ENCODE measurements at regions not wholly inside any gene's neighbourhood (a gene's known extent, or its start where the extent isn't known, plus 50 kb on each side); places are given as distances from the start of the nearest gene placed in this dataset.

DNA sequence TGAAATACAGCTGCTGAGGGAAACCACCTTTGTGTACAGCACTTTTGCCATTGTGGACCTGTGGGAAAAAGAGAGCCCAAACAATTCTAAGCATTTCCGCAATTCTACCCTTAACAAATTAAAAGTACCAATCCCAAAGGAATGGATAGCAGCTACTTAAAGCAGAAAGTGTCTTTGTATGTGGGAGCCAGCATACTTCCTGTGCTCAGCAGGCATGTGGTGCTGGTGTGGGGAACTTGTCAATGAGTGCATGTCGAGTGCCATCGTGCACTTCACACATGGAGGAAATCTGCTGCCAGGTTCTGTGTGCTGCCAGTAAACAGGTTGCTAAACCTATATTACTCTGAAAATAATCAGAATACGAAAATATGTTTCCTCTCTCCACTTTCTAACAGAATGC lies 399.0 kb downstream of the LRRC70 start:
- Histone ChIP-seq H3K9ac (ENCODE audit: low read depth, low read length) (no peak overlapping the region), H3K4me3 (ENCODE audit: insufficient read depth, low read depth, low read length) (no peak overlapping the region), H3K36me3 (ENCODE audit: control insufficient read depth, insufficient read depth, low read length) (no peaks in the 10 kb centered on the region), H3K4ac (ENCODE audit: low read depth, low read length) (no peak overlapping the region), H3K18ac (ENCODE audit: low read depth, low read length) (no peak overlapping the region), H2BK15ac (ENCODE audit: low read depth, low read length) (no peak overlapping the region), H3K9me1 (ENCODE audit: insufficient read depth, low read length) (no peaks in the 10 kb centered on the region), H2AK5ac (ENCODE audit: low read depth, low read length) (no peak overlapping the region), H3K27ac (ENCODE audit: insufficient read depth, low read length) (no peak overlapping the region), H3K27me3 (ENCODE audit: control insufficient read depth, insufficient read depth, low read length) (no peaks in the 10 kb centered on the region), H3K4me2 (ENCODE audit: low read depth, low read length) (no peak overlapping the region), H4K5ac (ENCODE audit: low read depth, low read length) (no peak overlapping the region), H2AK9ac (replicated peaks; ENCODE audit: low read depth, low read length, poor library complexity) (no peak overlapping the region), H4K20me1 (ENCODE audit: insufficient read depth, low read length) (no peaks in the 10 kb centered on the region), H2BK20ac (ENCODE audit: low read depth, low read length) (no peak overlapping the region), H2AFZ (replicated peaks; ENCODE audit: low read length, poor library complexity) (no peak overlapping the region), H4K91ac (ENCODE audit: insufficient read depth, low read depth, low read length) (no peak overlapping the region), H3K14ac (replicated peaks; ENCODE audit: low read depth, low read length) (no peak overlapping the region), H3K23ac (ENCODE audit: low read depth, low read length) (no peak overlapping the region), H3K56ac (ENCODE audit: extremely low read depth, insufficient read depth, low read length) (no peak overlapping the region), H2BK120ac (ENCODE audit: low read depth, low read length) (no peak overlapping the region), H3K79me1 (ENCODE audit: low read depth in 1 of 2, low read length in 2 of 2) (no peaks in the 10 kb centered on the region), H4K8ac (ENCODE audit: low read depth in 2 of 2, low read length in 2 of 2) (no peak overlapping the region), H2BK5ac (ENCODE audit: low read depth, low read length, poor library complexity, severe bottlenecking) (no peak overlapping the region), H3K9me3 (ENCODE audit: control insufficient read depth, insufficient read depth, low read length) (peaks cover 16% of the 10 kb centered on the region; the same call in 1 of the 2 replicates), H3K4me1 (ENCODE audit: control insufficient read depth, insufficient read depth, low read length) (no peaks in the 10 kb centered on the region)
- CTCF ChIA-PET = no interaction called here
- TF ChIP-seq CEBPB (IDR thresholded peaks at IDR 0.05; ENCODE audit: low read depth, low read length) (no peak), MXI1 (IDR thresholded peaks at IDR 0.05; ENCODE audit: borderline replicate concordance, low read depth, low read length) (no peak), BHLHE40 (IDR thresholded peaks at IDR 0.05; ENCODE audit: low read depth, low read length) (no peak), MAFK (IDR thresholded peaks at IDR 0.05; ENCODE audit: low read depth, low read length) (no peak), NFE2L2 (IDR thresholded peaks at IDR 0.05; ENCODE audit: low read depth, low read length) (no peak), RCOR1 (IDR thresholded peaks at IDR 0.05; ENCODE audit: insufficient replicate concordance, low read length) (no peak), SMC3 (IDR thresholded peaks at IDR 0.05; ENCODE audit: low read depth, low read length) (no peak), ELK1 (IDR thresholded peaks at IDR 0.05; ENCODE audit: borderline replicate concordance, low read depth, low read length) (no peak), CHD1 (IDR thresholded peaks at IDR 0.05; ENCODE audit: low read depth, low read length) (no peak), RFX5 (IDR thresholded peaks at IDR 0.05; ENCODE audit: low read depth, low read length) (no peak)
- TF ChIP-seq, protein P1, sequence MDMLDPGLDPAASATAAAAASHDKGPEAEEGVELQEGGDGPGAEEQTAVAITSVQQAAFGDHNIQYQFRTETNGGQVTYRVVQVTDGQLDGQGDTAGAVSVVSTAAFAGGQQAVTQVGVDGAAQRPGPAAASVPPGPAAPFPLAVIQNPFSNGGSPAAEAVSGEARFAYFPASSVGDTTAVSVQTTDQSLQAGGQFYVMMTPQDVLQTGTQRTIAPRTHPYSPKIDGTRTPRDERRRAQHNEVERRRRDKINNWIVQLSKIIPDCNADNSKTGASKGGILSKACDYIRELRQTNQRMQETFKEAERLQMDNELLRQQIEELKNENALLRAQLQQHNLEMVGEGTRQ (IDR thresholded peaks at IDR 0.05; ENCODE audit: low read depth, low read length) = no peak
- no TSS peak for BruUV-seq (replicated peaks)
- dilution Hi-C loops (cut with HindIII; ENCODE audit: low sequenced_read_pairs, unreplicated experiment) = no loop called here
- in situ Hi-C loops (cut with MboI; ENCODE audit: low sequenced_read_pairs) = no loop called here
- no peak for DNase-seq
- intact Hi-C loops (cut with micrococcal nuclease) = no loop called here
- WGBS, 2 experiments (ENCODE audit: extremely low coverage in 2 of 2, insufficient read length in 1 of 2) = no CpG with 5 or more reads among the region's 4 CpGs
- POLR2A ChIA-PET (ENCODE audit: unreplicated experiment) = no interaction called here
- ATAC-seq (ENCODE audit: low read depth) = no peak

Measured in IMR-90 (cell line).